PC-9 (cell line): ENCODE measurements at regions not wholly inside any gene's neighbourhood (a gene's known extent, or its start where the extent isn't known, plus 50 kb on each side); places are given as distances from the start of the nearest gene placed in this dataset.
A peak's percentile ranks its signal among the peaks of the same experiment; 100 is the strongest.

ENCODE experiments used
- BruUV-seq: library from RNA; stranded (reverse); fragments of 400-500 nt; replicated peaks from 2 replicates; lab custom pipeline; 2021; lab: Mats Ljungman, UMichigan
- CTCF ChIA-PET: fragments of 300-600 bp; sonication (Branson Sonifier 250); formaldehyde crosslinking; loops from one replicate; lab custom pipeline; 2022; ENCODE audit warnings: antibody characterized with exemption; lab: Charles Lee
- POLR2A ChIA-PET: fragments of 300-600 bp; sonication (Branson Sonifier 250); formaldehyde crosslinking; loops from one replicate; lab custom pipeline; 2022; ENCODE audit warnings: antibody characterized with exemption; ENCODE audit not compliant: unreplicated experiment; lab: Charles Lee
- DNase-seq, 2 experiments: peaks; one replicate each; pipeline versions ENCODE4 v3.0.0 to v3.0.0-alpha.2; 2015 to 2022; ENCODE audit warnings: mixed read lengths in 1 of 2
- H2AFZ ChIP-seq: fragments of 200-600 bp; sonication (generic); 2 replicates; pipeline ENCODE4 v1.8.1; 2017; ENCODE audit warnings: antibody characterized with exemption
- H3F3A ChIP-seq: fragments of 200-600 bp; sonication (generic); 2 replicates; pipeline ENCODE4 v1.8.1; 2017; ENCODE audit warnings: antibody characterized with exemption, mild to moderate bottlenecking, low read depth; ENCODE audit not compliant: insufficient read depth
- H3K27ac ChIP-seq: fragments of 200-600 bp; sonication (generic); 2 replicates; pipeline ENCODE4 v1.6.1; 2016; ENCODE audit warnings: mixed run types
- H3K27me3 ChIP-seq: fragments of 200-600 bp; sonication (generic); 2 replicates; pipeline ENCODE4 v1.6.1; 2016; ENCODE audit warnings: low read depth, mixed run types; ENCODE audit not compliant: insufficient read depth
- H3K36me3 ChIP-seq: fragments of 200-600 bp; sonication (generic); 2 replicates; pipeline ENCODE4 v1.6.1; 2016; ENCODE audit warnings: low read depth, mixed run types
- H3K4me1 ChIP-seq: fragments of 200-600 bp; sonication (generic); replicated peaks from 2 replicates; pipeline ENCODE4 v1.6.1; 2016; ENCODE audit warnings: mixed run types; ENCODE audit not compliant: insufficient read depth
- H3K4me2 ChIP-seq: fragments of 200-600 bp; sonication (generic); 2 replicates; pipeline ENCODE4 v1.6.1; 2017; ENCODE audit warnings: mixed run types
- H3K4me3 ChIP-seq: fragments of 200-600 bp; sonication (generic); 2 replicates; pipeline ENCODE4 v1.6.1; 2016; ENCODE audit warnings: mixed run types
- H3K79me2 ChIP-seq: fragments of 200-600 bp; sonication (generic); 2 replicates; pipeline ENCODE4 v1.6.1; 2017; ENCODE audit warnings: low read depth, mixed run types
- H3K9me2 ChIP-seq: fragments of 200-600 bp; sonication (generic); 2 replicates; pipeline ENCODE4 v1.8.1; 2017; ENCODE audit warnings: mild to moderate bottlenecking; ENCODE audit not compliant: insufficient read depth
- H3K9me3 ChIP-seq: fragments of 200-600 bp; sonication (generic); 2 replicates; pipeline ENCODE4 v1.8.1; 2016; ENCODE audit warnings: low read depth; ENCODE audit not compliant: insufficient read depth
- H4K20me1 ChIP-seq: fragments of 200-600 bp; sonication (generic); 2 replicates; pipeline ENCODE4 v1.8.1; 2017; ENCODE audit not compliant: insufficient read depth
- EZH2 ChIP-seq: fragments of 200-600 bp; sonication (generic); IDR thresholded peaks from 2 replicates; pipeline ENCODE4 v1.8.0; 2017; ENCODE audit warnings: antibody characterized with exemption, low read depth
- intact Hi-C: fragments of 100-400 bp; cut with micrococcal nuclease; formaldehyde crosslinking; loops from one replicate; pipeline ENCODE4 v1.10.0; 2022; ENCODE audit not compliant: unreplicated experiment
- TF ChIP-seq, protein P1 (sequence below): fragments of 200-600 bp; sonication (generic); conservative IDR thresholded peaks from 2 replicates; pipeline ENCODE4 v1.6.1; 2017; ENCODE audit warnings: mixed run types, antibody characterized with exemption, mild to moderate bottlenecking, moderate library complexity

DNA sequence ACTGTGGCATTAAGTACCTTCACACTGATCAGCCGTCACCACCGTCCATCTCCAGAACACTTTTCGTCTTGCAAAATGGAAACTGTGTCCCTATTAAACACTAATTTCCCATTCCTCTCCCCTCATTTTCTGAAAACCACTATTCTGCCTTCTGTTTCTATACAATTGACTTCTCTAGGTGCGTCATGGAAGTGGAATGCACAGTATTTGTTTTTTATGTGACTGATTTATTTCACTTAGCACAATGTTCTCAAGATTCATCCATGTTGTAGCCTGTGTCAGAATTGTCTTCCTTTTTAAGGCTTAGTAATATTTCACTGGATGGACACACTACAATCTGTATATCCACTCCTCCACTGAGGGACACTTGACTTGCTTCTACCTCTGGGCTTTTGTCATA, 53.8 kb upstream of the PDE10A start:
- no peak overlapping the region for H3K4me2 ChIP-seq
- peaks cover 67% of the 10 kb centered on the region for H3K27me3 ChIP-seq
- no TSS peak for BruUV-seq
- no peak overlapping the region for H3K27ac ChIP-seq
- no peaks in the 10 kb centered on the region for H3K36me3 ChIP-seq
- no peak overlapping the region for H2AFZ ChIP-seq
- H3K4me1 ChIP-seq, result no peaks in the 10 kb centered on the region
- no peaks in the 10 kb centered on the region for H3F3A ChIP-seq
- no peak for TF ChIP-seq EZH2
- TF ChIP-seq, protein P1, sequence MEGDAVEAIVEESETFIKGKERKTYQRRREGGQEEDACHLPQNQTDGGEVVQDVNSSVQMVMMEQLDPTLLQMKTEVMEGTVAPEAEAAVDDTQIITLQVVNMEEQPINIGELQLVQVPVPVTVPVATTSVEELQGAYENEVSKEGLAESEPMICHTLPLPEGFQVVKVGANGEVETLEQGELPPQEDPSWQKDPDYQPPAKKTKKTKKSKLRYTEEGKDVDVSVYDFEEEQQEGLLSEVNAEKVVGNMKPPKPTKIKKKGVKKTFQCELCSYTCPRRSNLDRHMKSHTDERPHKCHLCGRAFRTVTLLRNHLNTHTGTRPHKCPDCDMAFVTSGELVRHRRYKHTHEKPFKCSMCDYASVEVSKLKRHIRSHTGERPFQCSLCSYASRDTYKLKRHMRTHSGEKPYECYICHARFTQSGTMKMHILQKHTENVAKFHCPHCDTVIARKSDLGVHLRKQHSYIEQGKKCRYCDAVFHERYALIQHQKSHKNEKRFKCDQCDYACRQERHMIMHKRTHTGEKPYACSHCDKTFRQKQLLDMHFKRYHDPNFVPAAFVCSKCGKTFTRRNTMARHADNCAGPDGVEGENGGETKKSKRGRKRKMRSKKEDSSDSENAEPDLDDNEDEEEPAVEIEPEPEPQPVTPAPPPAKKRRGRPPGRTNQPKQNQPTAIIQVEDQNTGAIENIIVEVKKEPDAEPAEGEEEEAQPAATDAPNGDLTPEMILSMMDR, result no peak
- DNase-seq, result peak in 1 of 2 experiments; percentile 37
- POLR2A ChIA-PET, result no interaction called here
- 0 out of 2 replicates have a peak, but pooled peaks cover 4% of the 10 kb centered on the region for H3K9me3 ChIP-seq
- CTCF ChIA-PET, result no interaction called here
- H4K20me1 ChIP-seq, result no peaks in the 10 kb centered on the region
- H3K79me2 ChIP-seq, result no peaks in the 10 kb centered on the region
- no peaks in the 10 kb centered on the region for H3K9me2 ChIP-seq
- no peak overlapping the region for H3K4me3 ChIP-seq
- intact Hi-C loops, result no loop called here

DNA sequence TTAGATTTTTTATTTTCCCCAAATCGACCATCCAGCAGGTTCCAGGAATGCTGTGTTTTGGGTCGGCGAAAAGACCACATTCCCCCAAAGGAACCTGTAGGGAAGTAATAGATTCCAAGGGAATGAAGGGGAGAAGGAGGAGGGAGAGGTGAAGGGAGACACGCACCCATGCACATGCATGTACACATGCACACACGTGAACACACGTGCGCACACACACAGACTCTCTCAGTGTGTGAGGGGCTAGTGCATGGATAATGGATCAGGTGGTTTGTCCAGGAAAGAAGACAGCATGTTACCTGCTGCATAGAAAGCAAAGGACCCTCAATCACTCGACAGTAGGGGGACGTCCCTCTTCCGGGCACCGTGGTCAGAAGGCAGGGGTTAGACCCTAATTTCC, 52.4 kb upstream of the PDE10A start:
- Histone ChIP-seq H3K4me2 (no peak overlapping the region), H3K79me2 (no peaks in the 10 kb centered on the region), H3K9me3 (0 out of 2 replicates have a peak, but pooled peaks cover 4% of the 10 kb centered on the region), H3K36me3 (no peaks in the 10 kb centered on the region), H3K4me3 (no peak overlapping the region), H2AFZ (no peak overlapping the region), H3K4me1 (no peaks in the 10 kb centered on the region), H3K9me2 (no peaks in the 10 kb centered on the region), H3K27ac (no peak overlapping the region), H3K27me3 (peaks cover 70% of the 10 kb centered on the region), H3F3A (no peaks in the 10 kb centered on the region), H4K20me1 (no peaks in the 10 kb centered on the region)
- ChIA-PET POLR2A (no interaction called here), CTCF (no interaction called here)
- intact Hi-C loops, result no loop called here
- DNase-seq, result no peak
- no peak for TF ChIP-seq EZH2
- TF ChIP-seq, protein P1, result no peak
- no TSS peak for BruUV-seq

DNA sequence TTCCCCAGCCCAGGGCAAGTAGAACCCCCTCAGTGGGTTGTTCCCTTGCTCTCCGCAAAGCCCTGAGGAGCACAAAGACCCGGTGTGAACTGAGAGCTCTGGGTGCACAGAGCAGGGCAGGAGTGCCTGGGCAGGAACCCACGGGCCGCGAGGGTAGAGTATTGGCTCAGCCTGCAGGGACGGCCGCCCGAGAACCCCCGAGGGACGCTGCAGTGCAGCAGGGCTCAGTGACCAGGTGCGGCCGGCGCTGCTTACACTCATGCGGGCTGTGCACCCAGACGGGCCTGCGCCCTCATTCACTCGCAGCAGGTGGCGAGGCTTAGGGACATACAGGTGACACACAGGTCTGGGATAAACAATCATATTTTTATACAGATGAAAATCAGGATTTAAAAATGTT, 51.9 kb upstream of the PDE10A start:
- no peaks in the 10 kb centered on the region for H3F3A ChIP-seq
- intact Hi-C loops, result no loop called here
- 0 out of 2 replicates have a peak, but pooled peaks cover 4% of the 10 kb centered on the region for H3K9me3 ChIP-seq
- peaks cover 71% of the 10 kb centered on the region for H3K27me3 ChIP-seq
- H3K9me2 ChIP-seq, result no peaks in the 10 kb centered on the region
- H3K27ac ChIP-seq, result no peak overlapping the region
- POLR2A ChIA-PET, result no interaction called here
- no peak for DNase-seq
- no peak overlapping the region for H2AFZ ChIP-seq
- H3K4me2 ChIP-seq, result no peak overlapping the region
- H3K4me3 ChIP-seq, result no peak overlapping the region
- H4K20me1 ChIP-seq, result no peaks in the 10 kb centered on the region
- TF ChIP-seq, protein P1, result no peak
- no peak for TF ChIP-seq EZH2
- no peaks in the 10 kb centered on the region for H3K79me2 ChIP-seq
- H3K36me3 ChIP-seq, result no peaks in the 10 kb centered on the region
- CTCF ChIA-PET, result no interaction called here
- H3K4me1 ChIP-seq, result no peaks in the 10 kb centered on the region
- BruUV-seq, result no TSS peak
